Medulla oblongata (tissue), 1 donor: ENCODE measurements at regions not wholly inside any gene's neighbourhood (a gene's known extent, or its start where the extent isn't known, plus 50 kb on each side); places are given as distances from the start of the nearest gene placed in this dataset.

Source experiments
- DNase-seq: peaks from one replicate; pipeline ENCODE4 v3.0.0-alpha.2; 2015; ENCODE audit errors: extremely low spot score

GRCh38 chr13:50711131-50711815, 132.2 kb downstream of the DLEU7 start:
- no peak for DNase-seq

DNA sequence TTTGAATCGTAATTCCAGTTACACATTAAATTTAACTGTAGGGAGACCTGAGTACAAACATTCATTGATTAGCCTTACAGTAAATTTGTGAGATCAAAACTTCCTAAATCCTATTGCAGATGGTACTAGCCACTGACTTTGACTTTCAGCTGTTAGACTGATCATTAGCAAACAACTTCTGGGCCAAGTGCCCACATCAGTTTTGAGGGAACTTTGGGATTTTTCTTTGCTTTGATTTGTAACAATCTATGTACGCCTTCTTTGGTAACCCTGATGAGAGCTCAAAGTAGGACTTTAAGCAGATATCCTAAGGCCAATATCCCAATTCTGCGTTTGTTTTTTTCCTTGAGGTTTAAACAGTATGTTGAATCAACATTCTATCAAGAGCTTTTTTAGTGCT, 131.5 kb downstream of the DLEU7 start:
- DNase-seq, result no peak

DNA sequence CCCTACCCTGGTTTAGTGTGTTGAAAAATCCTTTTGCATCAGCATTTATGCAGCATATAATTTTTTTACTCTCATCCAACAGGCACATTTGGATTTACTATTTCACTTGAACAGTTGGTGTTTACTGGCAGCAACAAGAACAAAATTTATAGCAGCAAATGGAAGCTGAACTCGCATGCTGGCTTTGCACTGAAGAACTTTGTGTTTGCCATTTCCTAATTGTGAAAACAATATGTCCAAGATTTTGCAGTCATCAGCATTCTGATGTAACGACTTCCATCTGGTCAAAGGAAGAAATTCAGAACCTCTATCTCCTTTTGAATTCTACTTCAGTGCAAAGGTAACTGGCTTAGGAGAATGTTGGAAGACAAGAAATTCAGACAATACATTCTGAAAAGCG, 131.0 kb downstream of the DLEU7 start:
- no peak for DNase-seq

DNA sequence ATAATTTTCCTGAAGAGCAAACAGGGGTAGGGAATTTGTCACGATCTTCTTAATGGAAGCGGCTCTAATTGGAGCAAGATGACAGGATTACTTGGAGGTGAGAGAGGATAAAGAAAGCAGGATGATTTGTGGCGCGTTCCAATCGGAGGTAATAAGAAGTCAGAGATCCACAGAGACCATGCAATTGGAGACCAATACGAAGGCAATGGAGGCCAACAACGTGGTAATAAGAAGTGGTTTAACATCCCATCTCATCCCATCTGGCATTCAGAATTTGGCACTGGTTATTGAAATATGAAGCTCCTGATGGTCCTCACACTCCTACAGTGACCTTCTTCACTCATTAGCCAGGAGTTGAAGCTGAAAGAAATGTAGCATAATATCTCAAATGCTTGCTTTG, 130.6 kb downstream of the DLEU7 start:
- no peak for DNase-seq

DNA sequence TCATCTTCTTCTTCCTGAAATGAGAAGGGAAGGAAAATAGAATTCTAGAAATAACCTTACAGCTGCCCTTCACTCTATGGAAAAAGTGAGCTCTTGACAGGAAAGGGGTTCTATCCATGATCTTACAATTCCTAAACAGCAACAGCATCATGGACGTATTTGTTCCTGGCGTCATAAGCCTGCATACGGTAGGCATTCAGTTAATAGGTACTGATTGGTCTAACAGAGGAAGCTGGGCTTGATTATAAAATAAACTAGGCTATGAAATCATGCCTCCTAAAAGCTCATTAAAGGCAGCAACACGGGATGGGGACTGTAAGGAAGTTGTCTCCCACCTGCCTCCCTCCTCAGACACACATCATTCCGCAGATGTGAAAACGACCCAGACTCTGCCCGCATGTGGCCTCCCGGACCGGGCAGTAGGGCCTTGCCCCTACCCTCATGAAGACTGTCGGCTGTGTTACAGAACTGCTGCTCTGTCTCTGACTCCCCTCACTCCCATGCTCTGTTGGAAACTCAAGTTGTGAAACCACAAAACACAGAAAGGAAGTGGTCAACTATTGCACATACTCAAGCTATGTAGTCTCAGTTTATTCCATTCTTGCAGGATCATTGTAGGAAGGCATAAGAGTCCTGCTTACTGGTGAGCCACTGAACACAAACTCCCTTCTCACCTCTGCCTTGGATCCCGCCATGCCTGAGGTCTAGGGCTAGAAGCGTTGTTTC, 129.8 kb downstream of the DLEU7 start:
- peak; percentile 78 for DNase-seq

- DNase-seq, result no peak
Observed at GRCh38 chr13:50714891-50715290, 128.6 kb downstream of the DLEU7 start.

GRCh38 chr13:50715402-50716146, 127.9 kb downstream of the DLEU7 start:
- DNase-seq, result peak; percentile 88

DNA sequence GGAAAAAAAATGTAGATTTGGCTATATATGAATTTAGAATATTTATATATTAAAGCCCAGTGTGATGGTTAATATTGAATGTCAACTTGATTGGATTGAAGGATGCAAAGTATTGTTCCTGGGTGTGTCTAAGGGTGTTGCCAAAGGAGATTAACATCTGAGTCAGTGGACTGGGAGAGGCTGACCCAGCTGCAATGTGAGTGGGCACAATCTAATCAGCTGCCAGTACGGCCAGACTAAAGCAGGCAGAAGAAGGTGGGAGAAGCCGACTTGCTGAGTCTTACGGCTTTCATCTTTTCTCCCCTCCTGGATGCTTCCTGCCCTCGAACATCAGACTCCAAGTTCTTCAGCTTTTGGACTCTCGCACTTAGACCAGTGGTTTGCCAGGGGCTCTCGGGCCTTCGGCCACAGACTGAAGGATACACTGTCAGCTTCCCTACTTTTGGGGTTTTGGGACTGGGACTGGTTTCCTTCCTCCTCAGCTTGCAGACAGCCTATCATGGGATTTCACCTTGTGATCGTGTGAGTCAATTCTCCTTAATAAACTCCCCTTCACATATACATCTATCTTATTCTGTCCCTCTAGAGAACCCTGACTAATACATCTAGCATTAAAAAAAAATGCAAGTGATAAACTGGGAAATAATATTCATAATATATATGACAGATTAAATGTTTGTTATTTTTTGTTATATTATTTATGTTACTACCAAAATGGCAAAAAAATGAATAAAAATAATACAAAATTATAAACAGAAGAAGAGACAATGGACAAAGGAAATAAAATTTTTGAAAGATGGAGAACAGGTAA, 122.4 kb downstream of the DLEU7 start:
- peak; percentile 53 for DNase-seq

GRCh38 chr13:50721672-50721992, 121.9 kb downstream of the DLEU7 start:
- DNase-seq, result no peak

GRCh38 chr13:50722440-50723125, 120.9 kb downstream of the DLEU7 start:
- no peak for DNase-seq

DNA sequence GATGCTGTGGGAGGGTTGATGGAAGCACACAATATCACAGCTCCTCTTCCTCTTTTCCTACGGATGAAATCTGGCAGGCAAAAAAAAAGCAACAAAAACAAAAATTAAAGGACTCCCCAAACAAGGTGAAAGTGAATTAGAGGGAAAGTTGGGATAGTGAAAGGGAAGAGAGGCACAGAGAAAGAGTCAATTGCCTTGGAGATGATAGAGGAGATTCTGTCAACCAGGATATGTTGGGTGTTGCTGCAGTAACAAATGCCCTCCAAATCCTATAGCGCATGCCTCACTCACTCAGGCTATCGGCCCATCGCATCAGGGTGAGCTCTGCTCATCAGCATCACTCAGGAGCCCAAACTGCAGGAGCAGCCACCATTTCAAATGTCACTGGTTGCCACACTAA, 119.1 kb downstream of the DLEU7 start:
- DNase-seq, result no peak

GRCh38 chr13:50724913-50725312, 118.6 kb downstream of the DLEU7 start:
- DNase-seq, result no peak

DNA sequence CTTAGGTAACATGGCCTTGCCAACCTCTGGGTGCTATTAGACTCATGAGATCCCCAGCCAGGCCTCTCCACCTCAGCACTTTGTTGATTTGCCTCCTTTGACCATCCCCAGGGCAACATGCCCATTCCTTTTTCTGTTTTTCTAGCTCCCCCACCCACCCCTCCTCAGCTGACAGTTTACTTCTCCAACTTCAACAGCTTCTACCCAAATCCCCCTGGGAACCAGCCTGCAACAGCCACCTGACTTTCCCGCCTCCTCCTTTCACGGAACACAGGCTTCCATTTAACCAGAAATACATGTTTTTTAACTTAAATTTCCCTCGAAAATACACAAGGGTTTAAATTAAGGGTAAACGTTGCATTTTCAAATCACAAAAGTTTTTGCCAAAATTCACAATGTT, 117.3 kb downstream of the DLEU7 start:
- no peak for DNase-seq

DNA sequence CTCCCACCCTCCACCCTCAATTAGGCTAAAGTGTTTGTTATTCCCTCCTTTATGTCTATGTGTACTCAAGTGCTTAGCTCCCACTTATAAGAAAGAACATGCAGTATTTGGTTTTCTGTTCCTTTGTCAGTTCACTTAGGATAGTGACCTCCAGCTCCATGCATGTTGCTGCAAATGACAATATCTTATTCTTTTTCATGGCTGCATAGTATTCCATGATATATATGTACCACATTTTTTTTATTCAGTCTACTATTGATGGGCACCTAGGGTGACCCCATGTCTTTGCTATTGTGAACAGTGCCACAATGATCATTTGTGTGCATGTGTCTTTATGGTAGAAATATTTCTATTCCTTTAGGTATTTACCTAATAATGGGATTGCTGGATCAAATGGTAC, 114.3 kb downstream of the DLEU7 start:
- DNase-seq, result no peak

DNA sequence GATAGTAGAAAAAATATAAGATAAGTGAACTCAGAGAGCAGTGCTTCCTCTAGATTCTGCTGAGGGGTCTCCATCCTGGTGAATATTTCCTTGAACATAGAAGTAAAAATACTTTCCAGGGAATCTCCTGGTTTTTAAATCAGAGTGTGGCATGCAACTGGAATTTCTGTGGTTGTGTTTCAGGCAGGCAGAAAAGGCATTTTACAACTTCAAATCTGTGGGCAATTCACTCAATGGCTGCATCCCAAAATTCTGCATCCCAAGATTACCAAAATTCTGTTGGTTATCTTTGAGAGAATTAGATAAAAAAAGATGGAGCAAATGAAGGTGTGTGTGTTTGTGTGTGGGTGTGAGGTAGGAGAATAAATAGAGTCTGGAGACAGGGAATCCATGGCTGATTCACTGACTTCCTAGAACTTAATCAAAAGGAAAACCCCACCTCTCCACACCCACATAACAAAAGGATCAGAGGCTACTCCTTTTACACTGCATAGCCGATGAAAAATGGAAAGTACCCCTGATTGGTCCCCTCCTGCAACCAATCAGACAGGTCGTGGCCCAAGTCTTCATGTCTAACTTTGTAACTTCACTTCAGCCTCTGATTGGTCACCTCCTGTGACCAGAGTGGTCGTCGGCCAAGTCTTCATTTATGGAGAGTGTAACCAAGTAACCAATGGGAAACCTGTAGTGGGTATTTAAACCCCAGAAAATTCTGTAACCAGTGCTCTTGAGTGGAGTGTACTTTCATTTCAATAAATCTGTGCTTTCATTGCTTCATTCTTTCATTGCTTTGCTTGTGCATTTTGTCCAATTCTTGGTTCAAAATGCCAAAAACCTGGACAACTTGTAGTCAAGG, 112.8 kb downstream of the DLEU7 start:
- no peak for DNase-seq

GRCh38 chr13:50731400-50731799, 112.1 kb downstream of the DLEU7 start:
- no peak for DNase-seq

DNA sequence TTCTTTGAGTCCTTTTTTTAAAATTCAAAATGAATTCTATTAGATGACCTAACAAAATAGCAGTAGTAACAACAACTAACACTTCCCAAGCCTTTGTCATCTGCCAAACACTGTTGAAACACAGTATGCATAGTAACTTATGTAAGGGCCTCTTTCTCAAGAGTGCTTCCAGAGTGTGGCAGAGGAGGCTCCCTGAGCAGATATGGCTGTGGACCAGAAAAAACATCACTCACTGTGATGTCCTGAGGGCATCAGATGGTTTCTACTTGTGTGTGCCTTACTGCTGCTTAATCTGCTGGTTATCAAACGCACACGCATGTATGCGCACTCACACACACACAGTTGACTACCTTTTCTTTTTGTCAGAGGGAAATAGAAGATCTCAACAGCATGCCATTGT, 110.8 kb downstream of the DLEU7 start:
- DNase-seq, result no peak

GRCh38 chr13:50733392-50733791, 110.1 kb downstream of the DLEU7 start:
- DNase-seq, result no peak

DNA sequence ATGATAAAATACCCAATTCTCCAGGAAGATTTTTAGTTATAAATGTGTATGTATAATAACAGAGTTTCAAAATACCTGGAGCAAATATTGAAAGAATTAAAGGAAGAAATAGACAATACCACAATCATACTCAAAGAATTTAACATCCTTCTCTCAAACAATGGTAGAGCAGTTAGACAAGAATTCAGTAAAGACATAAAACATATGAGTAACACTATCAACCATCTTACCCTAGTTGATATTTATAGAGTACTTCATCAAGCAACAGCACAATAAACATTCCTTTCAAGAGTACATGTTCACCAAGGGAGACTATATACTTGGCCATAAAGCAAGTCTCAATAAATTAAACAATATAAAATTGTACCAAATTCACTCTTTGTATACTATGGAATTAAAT, 108.4 kb downstream of the DLEU7 start:
- DNase-seq, result no peak

DNA sequence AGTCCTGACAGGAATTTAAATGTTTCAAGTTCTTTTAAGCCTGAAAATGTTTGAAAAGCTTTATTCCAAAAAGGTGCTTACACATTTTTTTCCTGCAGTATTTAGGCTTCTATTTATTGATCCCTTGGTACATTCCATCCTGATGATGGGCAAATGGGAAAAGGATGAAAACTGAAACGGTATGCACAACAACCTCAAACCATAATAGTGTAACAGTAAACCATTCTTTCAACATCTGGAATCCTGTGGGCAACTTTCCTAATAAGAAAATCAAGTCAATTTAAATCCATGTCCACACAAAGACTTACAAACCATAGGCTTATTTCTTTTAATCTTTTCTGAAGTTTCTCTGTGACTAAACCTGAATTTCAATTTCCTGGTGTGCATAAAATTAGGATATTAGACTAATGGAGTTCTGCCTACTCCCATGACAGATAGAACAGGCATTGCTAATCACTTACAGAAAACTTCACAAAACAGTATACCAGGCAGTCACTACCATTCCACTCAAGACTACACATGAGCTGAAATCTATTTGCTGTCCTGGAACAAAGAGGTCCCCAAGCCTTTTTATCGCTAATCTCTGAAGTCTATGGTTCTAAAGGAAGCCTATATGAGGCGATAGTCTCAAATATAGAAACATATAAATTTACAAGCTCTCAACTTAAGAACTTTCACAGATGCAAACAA, 103.3 kb downstream of the DLEU7 start:
- DNase-seq, result no peak
